ENCODE measurements at regions not wholly inside any gene's neighbourhood (a gene's known extent, or its start where the extent isn't known, plus 50 kb on each side); places are given as distances from the start of the nearest gene placed in this dataset.
A peak's percentile ranks its signal among the peaks of the same experiment; 100 is the strongest.

DNA sequence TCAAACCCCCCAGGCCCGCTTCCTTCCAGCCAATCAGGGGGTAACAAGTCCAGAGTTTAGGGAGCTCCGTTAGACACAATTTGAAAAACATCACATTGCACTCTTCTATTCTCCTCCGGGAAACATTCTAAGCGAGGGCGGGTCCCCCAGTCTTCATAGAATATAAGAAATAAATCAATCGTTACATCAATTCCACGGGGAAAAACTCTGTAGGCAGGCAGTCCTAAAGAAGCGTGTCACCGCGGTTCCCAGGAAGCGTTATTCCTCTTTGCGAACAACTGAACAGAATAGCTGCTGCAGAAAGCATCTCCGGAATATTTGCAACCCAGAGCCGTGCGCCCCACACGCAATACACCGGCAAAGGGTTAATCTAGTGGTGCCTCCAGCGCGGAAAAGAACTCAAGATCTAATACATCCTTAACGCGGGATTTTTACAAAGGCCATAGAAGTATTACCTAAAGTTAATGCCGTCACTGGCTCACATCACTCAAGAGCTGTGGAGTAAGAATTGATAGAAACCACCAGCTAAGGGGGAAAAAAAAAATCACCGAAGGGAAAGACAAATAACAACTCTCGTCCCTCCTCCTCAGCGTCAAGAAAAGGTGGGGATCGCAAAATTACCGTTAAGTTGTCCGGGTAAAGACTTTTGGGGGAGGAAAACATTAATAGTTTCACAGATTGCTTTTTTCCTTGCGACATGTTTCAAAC, 65.1 kb downstream of the KCNRG start:
- TF ChIP-seq, protein P1, sequence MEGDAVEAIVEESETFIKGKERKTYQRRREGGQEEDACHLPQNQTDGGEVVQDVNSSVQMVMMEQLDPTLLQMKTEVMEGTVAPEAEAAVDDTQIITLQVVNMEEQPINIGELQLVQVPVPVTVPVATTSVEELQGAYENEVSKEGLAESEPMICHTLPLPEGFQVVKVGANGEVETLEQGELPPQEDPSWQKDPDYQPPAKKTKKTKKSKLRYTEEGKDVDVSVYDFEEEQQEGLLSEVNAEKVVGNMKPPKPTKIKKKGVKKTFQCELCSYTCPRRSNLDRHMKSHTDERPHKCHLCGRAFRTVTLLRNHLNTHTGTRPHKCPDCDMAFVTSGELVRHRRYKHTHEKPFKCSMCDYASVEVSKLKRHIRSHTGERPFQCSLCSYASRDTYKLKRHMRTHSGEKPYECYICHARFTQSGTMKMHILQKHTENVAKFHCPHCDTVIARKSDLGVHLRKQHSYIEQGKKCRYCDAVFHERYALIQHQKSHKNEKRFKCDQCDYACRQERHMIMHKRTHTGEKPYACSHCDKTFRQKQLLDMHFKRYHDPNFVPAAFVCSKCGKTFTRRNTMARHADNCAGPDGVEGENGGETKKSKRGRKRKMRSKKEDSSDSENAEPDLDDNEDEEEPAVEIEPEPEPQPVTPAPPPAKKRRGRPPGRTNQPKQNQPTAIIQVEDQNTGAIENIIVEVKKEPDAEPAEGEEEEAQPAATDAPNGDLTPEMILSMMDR (IDR thresholded peaks at IDR 0.05; ENCODE audit: low read length) = no peak
- no peak for TF ChIP-seq EZH2 (IDR thresholded peaks at IDR 0.05; ENCODE audit: borderline replicate concordance, low read length)
- Histone ChIP-seq H3K36me3 (ENCODE audit: insufficient read depth, low read length) (peaks cover 53% of the 10 kb centered on the region), H3K4me2 (ENCODE audit: low read length) (peak overlapping the region; percentile 89), H3K4me1 (ENCODE audit: insufficient read depth, low read length, severe bottlenecking) (peaks cover 55% of the 10 kb centered on the region), H4K20me1 (ENCODE audit: insufficient read depth, low read length) (0 out of 2 replicates have a peak, but pooled peaks cover 3% of the 10 kb centered on the region), H2AFZ (ENCODE audit: low read length) (no peak overlapping the region), H3K9me3 (ENCODE audit: low read length) (no peaks in the 10 kb centered on the region), H3K27me3 (ENCODE audit: insufficient read depth, low read length) (no peaks in the 10 kb centered on the region), H3K79me2 (ENCODE audit: insufficient read depth, low read length) (peaks cover 84% of the 10 kb centered on the region), H3K27ac (ENCODE audit: low read depth, low read length, poor library complexity, severe bottlenecking) (peak overlapping the region; percentile 95), H3K4me3 (ENCODE audit: low read depth, low read length, poor library complexity, severe bottlenecking) (peak overlapping the region; percentile 95), H3K9ac (ENCODE audit: low read length) (peak overlapping the region; percentile 100), H3F3A (ENCODE audit: insufficient read depth, low read length) (no peaks in the 10 kb centered on the region), H3K9me2 (ENCODE audit: low read depth, low read length) (no peaks in the 10 kb centered on the region)

- Histone ChIP-seq H2AFZ (ENCODE audit: low read length) (no peak overlapping the region), H3K27ac (ENCODE audit: low read depth, low read length, poor library complexity, severe bottlenecking) (peak overlapping the region; percentile 95), H3K27me3 (ENCODE audit: insufficient read depth, low read length) (no peaks in the 10 kb centered on the region), H3K4me2 (ENCODE audit: low read length) (peak overlapping the region; percentile 89), H3K9ac (ENCODE audit: low read length) (peak overlapping the region; percentile 100), H3F3A (ENCODE audit: insufficient read depth, low read length) (peaks cover 3% of the 10 kb centered on the region; the same call in 1 of the 2 replicates), H3K9me2 (ENCODE audit: low read depth, low read length) (no peaks in the 10 kb centered on the region), H3K4me3 (ENCODE audit: low read depth, low read length, poor library complexity, severe bottlenecking) (peak overlapping the region; percentile 95), H3K36me3 (ENCODE audit: insufficient read depth, low read length) (peaks cover 46% of the 10 kb centered on the region), H3K9me3 (ENCODE audit: low read length) (no peaks in the 10 kb centered on the region), H4K20me1 (ENCODE audit: insufficient read depth, low read length) (0 out of 2 replicates have a peak, but pooled peaks cover 3% of the 10 kb centered on the region), H3K79me2 (ENCODE audit: insufficient read depth, low read length) (peaks cover 82% of the 10 kb centered on the region), H3K4me1 (ENCODE audit: insufficient read depth, low read length, severe bottlenecking) (peaks cover 51% of the 10 kb centered on the region)
- TF ChIP-seq, protein P1 (IDR thresholded peaks at IDR 0.05; ENCODE audit: low read length) = no peak
- TF ChIP-seq EZH2 (IDR thresholded peaks at IDR 0.05; ENCODE audit: borderline replicate concordance, low read length) = no peak
These were observed 65.9 kb downstream of the KCNRG start for GRCh38 chr13:50080911-50081678.

GRCh38 chr13:50081679-50082425, 66.6 kb downstream of the KCNRG start:
- peaks cover 46% of the 10 kb centered on the region for H3K36me3 ChIP-seq (ENCODE audit: insufficient read depth, low read length)
- H3K4me3 ChIP-seq (ENCODE audit: low read depth, low read length, poor library complexity, severe bottlenecking) = peak overlapping the region; percentile 95
- H3K27ac ChIP-seq (ENCODE audit: low read depth, low read length, poor library complexity, severe bottlenecking) = peak overlapping the region; percentile 95
- no peaks in the 10 kb centered on the region for H3K27me3 ChIP-seq (ENCODE audit: insufficient read depth, low read length)
- no peaks in the 10 kb centered on the region for H3K9me3 ChIP-seq (ENCODE audit: low read length)
- peak overlapping the region; percentile 100 for H3K9ac ChIP-seq (ENCODE audit: low read length)
- no peaks in the 10 kb centered on the region for H4K20me1 ChIP-seq (ENCODE audit: insufficient read depth, low read length)
- H3F3A ChIP-seq (ENCODE audit: insufficient read depth, low read length) = peaks cover 7% of the 10 kb centered on the region; the same call in 1 of the 2 replicates
- no peak for TF ChIP-seq EZH2 (IDR thresholded peaks at IDR 0.05; ENCODE audit: borderline replicate concordance, low read length)
- TF ChIP-seq, protein P1 (IDR thresholded peaks at IDR 0.05; ENCODE audit: low read length) = peak; percentile 33; the same call in 1 of the 2 replicates
- H3K4me2 ChIP-seq (ENCODE audit: low read length) = peak overlapping the region; percentile 89
- no peak overlapping the region for H2AFZ ChIP-seq (ENCODE audit: low read length)
- H3K9me2 ChIP-seq (ENCODE audit: low read depth, low read length) = no peaks in the 10 kb centered on the region
- H3K4me1 ChIP-seq (ENCODE audit: insufficient read depth, low read length, severe bottlenecking) = peaks cover 47% of the 10 kb centered on the region
- H3K79me2 ChIP-seq (ENCODE audit: insufficient read depth, low read length) = peaks cover 81% of the 10 kb centered on the region

Data from OCI-LY1 (cell line).